ENCODE measurements at regions not wholly inside any gene's neighbourhood (a gene's known extent, or its start where the extent isn't known, plus 50 kb on each side); places are given as distances from the start of the nearest gene placed in this dataset.

- no peak for DNase-seq
- peaks cover 0 to 1% of the 10 kb centered on the region in 2 donors for H3K27me3 Mint-ChIP-seq
- H3K4me3 Mint-ChIP-seq: no peak overlapping the region
- ChIA-PET POLR2A (no interaction called here), CTCF (no interaction called here)
- H3K9me3 Mint-ChIP-seq: no peaks in the 10 kb centered on the region
- no peaks in the 10 kb centered on the region for H3K27me3 ChIP-seq (ENCODE audit: insufficient read depth, low read length, poor library complexity, severe bottlenecking)
- H3K4me3 ChIP-seq (ENCODE audit: low read length): no peak overlapping the region
- no peaks in the 10 kb centered on the region for H3K36me3 Mint-ChIP-seq
- no peaks in the 10 kb centered on the region for H3K4me1 Mint-ChIP-seq
- H3K4me1 ChIP-seq (ENCODE audit: insufficient read depth, low read length): no peaks in the 10 kb centered on the region
- H3K27ac ChIP-seq (ENCODE audit: low read depth, low read length): no peak overlapping the region
- H3K27ac Mint-ChIP-seq: no peak overlapping the region
- H3K9me3 ChIP-seq (ENCODE audit: low read length): no peaks in the 10 kb centered on the region
- no peaks in the 10 kb centered on the region for H3K36me3 ChIP-seq (ENCODE audit: insufficient read depth, low read length)
Measured at GRCh38 chr2:195003881-195004471, 653.0 kb upstream of the SLC39A10 start.

- Histone ChIP-seq H3K36me3 (ENCODE audit: insufficient read depth, low read length) (no peaks in the 10 kb centered on the region), H3K27me3 (ENCODE audit: insufficient read depth, low read length, poor library complexity, severe bottlenecking) (no peaks in the 10 kb centered on the region), H3K4me1 (ENCODE audit: insufficient read depth, low read length) (no peaks in the 10 kb centered on the region), H3K4me3 (ENCODE audit: low read length) (no peak overlapping the region), H3K27ac (ENCODE audit: low read depth, low read length) (no peak overlapping the region), H3K9me3 (ENCODE audit: low read length) (no peaks in the 10 kb centered on the region)
- no peak overlapping the region for H3K4me3 Mint-ChIP-seq
- no peak overlapping the region for H3K27ac Mint-ChIP-seq
- no peak for DNase-seq
- no peaks in the 10 kb centered on the region for H3K36me3 Mint-ChIP-seq
- H3K4me1 Mint-ChIP-seq: no peaks in the 10 kb centered on the region
- ChIA-PET POLR2A (no interaction called here), CTCF (no interaction called here)
- H3K27me3 Mint-ChIP-seq: peaks cover 0 to 1% of the 10 kb centered on the region in 2 donors
- no peaks in the 10 kb centered on the region for H3K9me3 Mint-ChIP-seq
Measured at GRCh38 chr2:195001924-195002323, 655.1 kb upstream of the SLC39A10 start.

- Histone ChIP-seq H3K4me3 (ENCODE audit: low read length) (no peak overlapping the region), H3K9me3 (ENCODE audit: low read length) (no peaks in the 10 kb centered on the region), H3K27ac (ENCODE audit: low read depth, low read length) (no peak overlapping the region), H3K27me3 (ENCODE audit: insufficient read depth, low read length, poor library complexity, severe bottlenecking) (no peaks in the 10 kb centered on the region), H3K36me3 (ENCODE audit: insufficient read depth, low read length) (no peaks in the 10 kb centered on the region), H3K4me1 (ENCODE audit: insufficient read depth, low read length) (no peaks in the 10 kb centered on the region)
- H3K27me3 Mint-ChIP-seq: no peaks in the 10 kb centered on the region
- ChIA-PET CTCF (no interaction called here), POLR2A (no interaction called here)
- no peak overlapping the region for H3K4me3 Mint-ChIP-seq
- H3K4me1 Mint-ChIP-seq: no peaks in the 10 kb centered on the region
- no peak overlapping the region for H3K27ac Mint-ChIP-seq
- no peaks in the 10 kb centered on the region for H3K9me3 Mint-ChIP-seq
- H3K36me3 Mint-ChIP-seq: no peaks in the 10 kb centered on the region
- DNase-seq: no peak
Measured at GRCh38 chr2:194999771-195000170, 657.3 kb upstream of the SLC39A10 start.

GRCh38 chr2:194992648-194993047 is 664.4 kb upstream of the SLC39A10 start:
- no peak overlapping the region for H3K27ac ChIP-seq (ENCODE audit: low read depth, low read length)

GRCh38 chr2:194985258-194985657 is 671.8 kb upstream of the SLC39A10 start:
- CTCF ChIA-PET: no interaction called here
- POLR2A ChIA-PET: no interaction called here
- Histone ChIP-seq H3K4me1 (ENCODE audit: insufficient read depth, low read length) (no peaks in the 10 kb centered on the region), H3K4me3 (ENCODE audit: low read length) (no peak overlapping the region), H3K36me3 (ENCODE audit: insufficient read depth, low read length) (no peaks in the 10 kb centered on the region), H3K27me3 (ENCODE audit: insufficient read depth, low read length, poor library complexity, severe bottlenecking) (no peaks in the 10 kb centered on the region), H3K9me3 (ENCODE audit: low read length) (no peaks in the 10 kb centered on the region), H3K27ac (ENCODE audit: low read depth, low read length) (no peak overlapping the region)
- Mint-ChIP-seq H3K4me1 (no peaks in the 10 kb centered on the region), H3K4me3 (no peak overlapping the region), H3K27me3 (no peaks in the 10 kb centered on the region), H3K27ac (no peak overlapping the region), H3K36me3 (no peaks in the 10 kb centered on the region), H3K9me3 (peaks cover 3 to 27% (median 19%) of the 10 kb centered on the region in 5 donors)
- DNase-seq: no peak

More at GRCh38 chr2:194992648-194993047, 664.4 kb upstream of the SLC39A10 start:
- Mint-ChIP-seq H3K4me1 (no peaks in the 10 kb centered on the region), H3K4me3 (no peak overlapping the region), H3K9me3 (no peaks in the 10 kb centered on the region), H3K27ac (no peak overlapping the region), H3K27me3 (no peaks in the 10 kb centered on the region), H3K36me3 (no peaks in the 10 kb centered on the region)
- H3K9me3 ChIP-seq (ENCODE audit: low read length): no peaks in the 10 kb centered on the region
- H3K27me3 ChIP-seq (ENCODE audit: insufficient read depth, low read length, poor library complexity, severe bottlenecking): no peaks in the 10 kb centered on the region
- no peak for DNase-seq
- H3K36me3 ChIP-seq (ENCODE audit: insufficient read depth, low read length): no peaks in the 10 kb centered on the region
- POLR2A ChIA-PET: no interaction called here
- no peak overlapping the region for H3K4me3 ChIP-seq (ENCODE audit: low read length)
- H3K4me1 ChIP-seq (ENCODE audit: insufficient read depth, low read length): no peaks in the 10 kb centered on the region
- CTCF ChIA-PET: interaction anchor here (0.7 kb wide), 1 partner anchor 1456 kb away, joined by 3 read pairs; no protein-coding TSS in a partner anchor

GRCh38 chr2:194962254-194962653 is 694.8 kb upstream of the SLC39A10 start:
- no peaks in the 10 kb centered on the region for H3K27me3 ChIP-seq (ENCODE audit: insufficient read depth, low read length, poor library complexity, severe bottlenecking)
- peaks cover 8 to 23% (median 14%) of the 10 kb centered on the region in 5 donors for H3K9me3 Mint-ChIP-seq
- no peaks in the 10 kb centered on the region for H3K4me1 Mint-ChIP-seq
- no peak overlapping the region for H3K4me3 Mint-ChIP-seq
- DNase-seq: no peak
- H3K27ac Mint-ChIP-seq: no peak overlapping the region
- H3K4me3 ChIP-seq (ENCODE audit: low read length): no peak overlapping the region
- no peak overlapping the region for H3K27ac ChIP-seq (ENCODE audit: low read depth, low read length)
- ChIA-PET CTCF (no interaction called here), POLR2A (no interaction called here)
- H3K36me3 ChIP-seq (ENCODE audit: insufficient read depth, low read length): no peaks in the 10 kb centered on the region
- H3K27me3 Mint-ChIP-seq: no peaks in the 10 kb centered on the region
- no peaks in the 10 kb centered on the region for H3K9me3 ChIP-seq (ENCODE audit: low read length)
- H3K36me3 Mint-ChIP-seq: no peaks in the 10 kb centered on the region
- no peaks in the 10 kb centered on the region for H3K4me1 ChIP-seq (ENCODE audit: insufficient read depth, low read length)

GRCh38 chr2:194954218-194954617 is 702.8 kb upstream of the SLC39A10 start:
- peaks cover 0 to 7% (median 0%) of the 10 kb centered on the region in 5 donors for H3K9me3 Mint-ChIP-seq
- Histone ChIP-seq H3K4me3 (ENCODE audit: low read length) (no peak overlapping the region), H3K4me1 (ENCODE audit: insufficient read depth, low read length) (no peaks in the 10 kb centered on the region), H3K27me3 (ENCODE audit: insufficient read depth, low read length, poor library complexity, severe bottlenecking) (no peaks in the 10 kb centered on the region), H3K36me3 (ENCODE audit: insufficient read depth, low read length) (no peaks in the 10 kb centered on the region), H3K27ac (ENCODE audit: low read depth, low read length) (no peak overlapping the region), H3K9me3 (ENCODE audit: low read length) (no peaks in the 10 kb centered on the region)
- no peaks in the 10 kb centered on the region for H3K4me1 Mint-ChIP-seq
- H3K36me3 Mint-ChIP-seq: no peaks in the 10 kb centered on the region
- H3K27ac Mint-ChIP-seq: no peak overlapping the region
- no peak for DNase-seq
- H3K4me3 Mint-ChIP-seq: no peak overlapping the region
- ChIA-PET CTCF (no interaction called here), POLR2A (no interaction called here)
- H3K27me3 Mint-ChIP-seq: no peaks in the 10 kb centered on the region

GRCh38 chr2:194946826-194947225 is 710.2 kb upstream of the SLC39A10 start:
- no peak overlapping the region for H3K4me3 ChIP-seq (ENCODE audit: low read length)
- H3K4me1 ChIP-seq (ENCODE audit: insufficient read depth, low read length): no peaks in the 10 kb centered on the region
- no peaks in the 10 kb centered on the region for H3K9me3 ChIP-seq (ENCODE audit: low read length)
- no peak overlapping the region for H3K27ac Mint-ChIP-seq
- H3K27me3 Mint-ChIP-seq: no peaks in the 10 kb centered on the region
- H3K27me3 ChIP-seq (ENCODE audit: insufficient read depth, low read length, poor library complexity, severe bottlenecking): no peaks in the 10 kb centered on the region
- no peaks in the 10 kb centered on the region for H3K4me1 Mint-ChIP-seq
- no peaks in the 10 kb centered on the region for H3K36me3 ChIP-seq (ENCODE audit: insufficient read depth, low read length)
- CTCF ChIA-PET: no interaction called here
- no peak for DNase-seq
- no peak overlapping the region for H3K27ac ChIP-seq (ENCODE audit: low read depth, low read length)
- no peaks in the 10 kb centered on the region for H3K9me3 Mint-ChIP-seq
- POLR2A ChIA-PET: no interaction called here
- no peaks in the 10 kb centered on the region for H3K36me3 Mint-ChIP-seq
- no peak overlapping the region for H3K4me3 Mint-ChIP-seq

- Mint-ChIP-seq H3K36me3 (no peaks in the 10 kb centered on the region), H3K4me3 (no peak overlapping the region), H3K4me1 (no peaks in the 10 kb centered on the region), H3K27ac (no peak overlapping the region), H3K27me3 (peaks cover 0 to 2% of the 10 kb centered on the region in 2 donors), H3K9me3 (peaks cover 0 to 6% (median 3%) of the 10 kb centered on the region in 5 donors)
- H3K27me3 ChIP-seq (ENCODE audit: insufficient read depth, low read length, poor library complexity, severe bottlenecking): no peaks in the 10 kb centered on the region
- no peaks in the 10 kb centered on the region for H3K36me3 ChIP-seq (ENCODE audit: insufficient read depth, low read length)
- H3K4me3 ChIP-seq (ENCODE audit: low read length): no peak overlapping the region
- CTCF ChIA-PET: no interaction called here
- DNase-seq: no peak
- no peaks in the 10 kb centered on the region for H3K4me1 ChIP-seq (ENCODE audit: insufficient read depth, low read length)
- no peak overlapping the region for H3K27ac ChIP-seq (ENCODE audit: low read depth, low read length)
- POLR2A ChIA-PET: no interaction called here
- no peaks in the 10 kb centered on the region for H3K9me3 ChIP-seq (ENCODE audit: low read length)
Measured at GRCh38 chr2:194938066-194938465, 719.0 kb upstream of the SLC39A10 start.
